ENCODE measurements at regions not wholly inside any gene's neighbourhood (a gene's known extent, or its start where the extent isn't known, plus 50 kb on each side); places are given as distances from the start of the nearest gene placed in this dataset.

DNA sequence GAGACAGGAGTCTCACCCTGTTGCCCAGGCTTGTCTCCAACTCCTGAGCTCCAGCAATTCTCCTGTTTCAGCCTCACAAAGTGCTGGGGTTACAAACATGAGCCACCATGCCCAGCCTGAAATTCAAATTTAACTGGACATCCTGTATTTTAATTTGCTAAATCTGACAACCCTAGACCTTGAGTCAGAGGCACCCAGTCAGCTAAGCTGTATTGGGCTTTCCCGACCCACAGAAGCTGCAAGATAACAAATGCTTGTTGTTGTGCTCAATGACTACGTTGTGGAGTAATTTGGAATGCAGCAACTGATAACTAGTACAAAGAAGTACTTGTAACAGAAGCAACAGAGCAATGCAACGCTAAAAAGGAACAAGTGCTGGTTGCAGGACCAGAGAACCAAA lies 533.1 kb downstream of the NTRK2 start:
- TF ChIP-seq, protein P1, sequence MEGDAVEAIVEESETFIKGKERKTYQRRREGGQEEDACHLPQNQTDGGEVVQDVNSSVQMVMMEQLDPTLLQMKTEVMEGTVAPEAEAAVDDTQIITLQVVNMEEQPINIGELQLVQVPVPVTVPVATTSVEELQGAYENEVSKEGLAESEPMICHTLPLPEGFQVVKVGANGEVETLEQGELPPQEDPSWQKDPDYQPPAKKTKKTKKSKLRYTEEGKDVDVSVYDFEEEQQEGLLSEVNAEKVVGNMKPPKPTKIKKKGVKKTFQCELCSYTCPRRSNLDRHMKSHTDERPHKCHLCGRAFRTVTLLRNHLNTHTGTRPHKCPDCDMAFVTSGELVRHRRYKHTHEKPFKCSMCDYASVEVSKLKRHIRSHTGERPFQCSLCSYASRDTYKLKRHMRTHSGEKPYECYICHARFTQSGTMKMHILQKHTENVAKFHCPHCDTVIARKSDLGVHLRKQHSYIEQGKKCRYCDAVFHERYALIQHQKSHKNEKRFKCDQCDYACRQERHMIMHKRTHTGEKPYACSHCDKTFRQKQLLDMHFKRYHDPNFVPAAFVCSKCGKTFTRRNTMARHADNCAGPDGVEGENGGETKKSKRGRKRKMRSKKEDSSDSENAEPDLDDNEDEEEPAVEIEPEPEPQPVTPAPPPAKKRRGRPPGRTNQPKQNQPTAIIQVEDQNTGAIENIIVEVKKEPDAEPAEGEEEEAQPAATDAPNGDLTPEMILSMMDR (IDR thresholded peaks at IDR 0.05): no peak
- TF ChIP-seq POLR2A (IDR thresholded peaks at IDR 0.05) (no peak), EP300 (IDR thresholded peaks at IDR 0.05; ENCODE audit: low read depth) (no peak), POLR2AphosphoS5 (IDR thresholded peaks at IDR 0.05) (no peak)

Data from transverse colon (tissue), 4 donors.